ENCODE measurements at regions not wholly inside any gene's neighbourhood (a gene's known extent, or its start where the extent isn't known, plus 50 kb on each side); places are given as distances from the start of the nearest gene placed in this dataset.
A peak's percentile ranks its signal among the peaks of the same experiment; 100 is the strongest.

DNA sequence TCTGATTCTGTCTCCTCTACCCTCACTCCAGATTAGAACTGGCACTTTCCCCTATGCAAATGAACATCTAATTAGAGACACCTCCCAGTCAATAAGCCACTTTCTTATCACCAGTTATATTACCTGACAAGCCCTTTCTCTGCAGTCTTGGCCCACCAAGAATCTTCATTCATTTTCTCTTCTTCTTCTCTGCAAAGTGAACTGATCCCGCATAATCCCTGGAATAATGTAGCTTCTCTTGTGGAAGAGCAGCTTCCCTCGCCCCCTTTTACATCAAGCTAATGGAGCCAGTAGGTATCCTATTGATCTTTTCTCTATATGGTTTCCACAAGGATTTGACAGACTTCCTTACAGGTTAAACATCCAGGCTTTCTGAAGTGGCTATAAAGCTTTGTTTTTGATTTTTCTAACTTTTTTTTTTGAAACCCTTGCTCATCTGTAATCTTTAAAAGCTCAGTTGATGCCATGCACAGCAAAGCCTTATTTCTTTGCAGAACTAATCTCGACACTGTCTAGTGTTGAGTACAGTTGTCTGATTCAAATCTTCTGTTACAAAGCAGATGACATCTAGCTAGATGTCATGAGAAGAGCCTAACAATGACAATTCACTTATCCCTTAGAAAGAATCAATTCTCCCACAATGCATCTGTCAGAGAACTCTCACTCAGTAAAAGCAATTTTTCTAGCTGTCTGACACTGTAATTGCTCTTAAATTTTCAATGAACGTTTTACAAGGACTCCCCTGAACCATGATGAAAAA lies 281.4 kb downstream of the ISL1 start:
- DNase-seq (ENCODE audit: low spot score), result peak; percentile 81
- Mint-ChIP-seq H3K27ac (no peak overlapping the region), H3K4me1 (peaks cover 12% of the 10 kb centered on the region), H3K36me3 (no peaks in the 10 kb centered on the region), H3K4me3 (no peak overlapping the region), H3K9me3 (no peaks in the 10 kb centered on the region), H3K27me3 (ENCODE audit: insufficient read depth, low read depth) (no peaks in the 10 kb centered on the region)
- Histone ChIP-seq H3K36me3 (no peaks in the 10 kb centered on the region), H3K9ac (no peak overlapping the region), H3K27ac (peak overlapping the region; percentile 43), H3F3A (ENCODE audit: low read depth) (peaks cover 15% of the 10 kb centered on the region), H4K20me1 (ENCODE audit: low read depth) (no peaks in the 10 kb centered on the region), H3K9me3 (ENCODE audit: low read depth) (no peaks in the 10 kb centered on the region), H3K4me2 (peak overlapping the region; percentile 59), H3K4me1 (peaks cover 29% of the 10 kb centered on the region), H3K27me3 (no peaks in the 10 kb centered on the region), H2AFZ (replicated peaks) (no peak overlapping the region), H3K79me2 (ENCODE audit: low read depth) (no peaks in the 10 kb centered on the region), H3K4me3 (no peak overlapping the region)
- peak; percentile 72 for TF ChIP-seq EZH2phosphoT487 (IDR thresholded peaks at IDR 0.05)
- TF ChIP-seq, protein P1, sequence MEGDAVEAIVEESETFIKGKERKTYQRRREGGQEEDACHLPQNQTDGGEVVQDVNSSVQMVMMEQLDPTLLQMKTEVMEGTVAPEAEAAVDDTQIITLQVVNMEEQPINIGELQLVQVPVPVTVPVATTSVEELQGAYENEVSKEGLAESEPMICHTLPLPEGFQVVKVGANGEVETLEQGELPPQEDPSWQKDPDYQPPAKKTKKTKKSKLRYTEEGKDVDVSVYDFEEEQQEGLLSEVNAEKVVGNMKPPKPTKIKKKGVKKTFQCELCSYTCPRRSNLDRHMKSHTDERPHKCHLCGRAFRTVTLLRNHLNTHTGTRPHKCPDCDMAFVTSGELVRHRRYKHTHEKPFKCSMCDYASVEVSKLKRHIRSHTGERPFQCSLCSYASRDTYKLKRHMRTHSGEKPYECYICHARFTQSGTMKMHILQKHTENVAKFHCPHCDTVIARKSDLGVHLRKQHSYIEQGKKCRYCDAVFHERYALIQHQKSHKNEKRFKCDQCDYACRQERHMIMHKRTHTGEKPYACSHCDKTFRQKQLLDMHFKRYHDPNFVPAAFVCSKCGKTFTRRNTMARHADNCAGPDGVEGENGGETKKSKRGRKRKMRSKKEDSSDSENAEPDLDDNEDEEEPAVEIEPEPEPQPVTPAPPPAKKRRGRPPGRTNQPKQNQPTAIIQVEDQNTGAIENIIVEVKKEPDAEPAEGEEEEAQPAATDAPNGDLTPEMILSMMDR (IDR thresholded peaks at IDR 0.05), result no peak

DNA sequence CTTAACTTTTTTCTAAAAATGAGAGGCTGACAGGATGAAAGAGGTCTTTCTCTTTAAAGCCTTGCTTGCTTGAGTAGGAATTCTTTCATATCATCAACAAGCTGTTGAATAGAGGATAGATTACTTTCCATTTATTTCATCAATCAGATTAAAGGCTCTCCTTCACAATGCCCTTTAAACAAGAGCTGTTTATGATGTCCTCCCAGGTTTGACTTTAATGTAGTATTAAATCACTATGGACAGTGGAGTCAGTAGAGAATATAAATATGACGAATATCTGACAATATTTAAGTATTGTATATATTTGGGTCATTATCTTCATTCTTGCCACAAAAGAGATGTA lies 282.0 kb downstream of the ISL1 start:
- Histone ChIP-seq H3K79me2 (ENCODE audit: low read depth) (no peaks in the 10 kb centered on the region), H3K9ac (no peak overlapping the region), H3K27ac (peak overlapping the region; percentile 43), H3K36me3 (no peaks in the 10 kb centered on the region), H3K4me3 (no peak overlapping the region), H3F3A (ENCODE audit: low read depth) (peaks cover 15% of the 10 kb centered on the region), H3K4me1 (peaks cover 26% of the 10 kb centered on the region), H4K20me1 (ENCODE audit: low read depth) (no peaks in the 10 kb centered on the region), H2AFZ (replicated peaks) (no peak overlapping the region), H3K27me3 (no peaks in the 10 kb centered on the region), H3K9me3 (ENCODE audit: low read depth) (no peaks in the 10 kb centered on the region), H3K4me2 (peak overlapping the region; percentile 59)
- DNase-seq (ENCODE audit: low spot score), result no peak
- H3K27ac Mint-ChIP-seq, result no peak overlapping the region
- TF ChIP-seq, protein P1 (IDR thresholded peaks at IDR 0.05), result no peak
- TF ChIP-seq EZH2 (IDR thresholded peaks at IDR 0.05) (no peak), EZH2phosphoT487 (IDR thresholded peaks at IDR 0.05) (no peak)
- no peak overlapping the region for H3K4me3 Mint-ChIP-seq
- H3K4me1 Mint-ChIP-seq, result peaks cover 12% of the 10 kb centered on the region
- H3K36me3 Mint-ChIP-seq, result no peaks in the 10 kb centered on the region
- H3K27me3 Mint-ChIP-seq (ENCODE audit: insufficient read depth, low read depth), result no peaks in the 10 kb centered on the region
- no peaks in the 10 kb centered on the region for H3K9me3 Mint-ChIP-seq

DNA sequence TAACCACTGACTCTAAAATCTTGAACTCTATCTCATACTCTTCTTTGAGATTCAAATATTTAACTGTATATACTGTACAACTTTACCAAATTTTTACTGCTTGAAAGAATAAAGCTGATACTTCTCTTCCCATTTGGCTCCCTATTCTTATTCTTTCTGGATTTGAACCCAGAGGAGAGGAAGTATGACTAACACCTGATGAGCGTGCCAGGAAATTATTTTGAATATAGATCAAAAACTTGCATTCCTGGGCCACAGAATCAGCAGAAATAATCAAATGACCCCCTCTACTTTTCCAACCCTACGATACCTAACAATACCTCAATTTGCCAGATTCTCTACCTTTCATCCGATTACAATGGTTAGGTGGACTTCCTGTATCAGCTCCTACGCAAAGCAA lies 285.8 kb downstream of the ISL1 start:
- no peak overlapping the region for H3K9ac ChIP-seq

More for the DNA sequence above, 285.8 kb downstream of the ISL1 start:
- Histone ChIP-seq H3F3A (ENCODE audit: low read depth) (peaks cover 12% of the 10 kb centered on the region), H3K36me3 (no peaks in the 10 kb centered on the region), H3K79me2 (ENCODE audit: low read depth) (no peaks in the 10 kb centered on the region), H3K4me2 (no peak overlapping the region), H4K20me1 (ENCODE audit: low read depth) (no peaks in the 10 kb centered on the region), H3K27me3 (no peaks in the 10 kb centered on the region), H3K9me3 (ENCODE audit: low read depth) (no peaks in the 10 kb centered on the region), H2AFZ (replicated peaks) (no peak overlapping the region), H3K4me1 (peaks cover 17% of the 10 kb centered on the region), H3K27ac (no peak overlapping the region), H3K4me3 (no peak overlapping the region)
- TF ChIP-seq EZH2 (IDR thresholded peaks at IDR 0.05) (no peak), EZH2phosphoT487 (IDR thresholded peaks at IDR 0.05) (no peak)
- TF ChIP-seq, protein P1 (IDR thresholded peaks at IDR 0.05), result no peak
- H3K4me1 Mint-ChIP-seq, result peaks cover 12% of the 10 kb centered on the region
- no peaks in the 10 kb centered on the region for H3K9me3 Mint-ChIP-seq
- H3K27me3 Mint-ChIP-seq (ENCODE audit: insufficient read depth, low read depth), result no peaks in the 10 kb centered on the region
- H3K36me3 Mint-ChIP-seq, result no peaks in the 10 kb centered on the region
- no peak overlapping the region for H3K27ac Mint-ChIP-seq
- no peak for DNase-seq (ENCODE audit: low spot score)
- H3K4me3 Mint-ChIP-seq, result no peak overlapping the region
